ENCODE measurements at regions not wholly inside any gene's neighbourhood (a gene's known extent, or its start where the extent isn't known, plus 50 kb on each side); places are given as distances from the start of the nearest gene placed in this dataset.

DNA sequence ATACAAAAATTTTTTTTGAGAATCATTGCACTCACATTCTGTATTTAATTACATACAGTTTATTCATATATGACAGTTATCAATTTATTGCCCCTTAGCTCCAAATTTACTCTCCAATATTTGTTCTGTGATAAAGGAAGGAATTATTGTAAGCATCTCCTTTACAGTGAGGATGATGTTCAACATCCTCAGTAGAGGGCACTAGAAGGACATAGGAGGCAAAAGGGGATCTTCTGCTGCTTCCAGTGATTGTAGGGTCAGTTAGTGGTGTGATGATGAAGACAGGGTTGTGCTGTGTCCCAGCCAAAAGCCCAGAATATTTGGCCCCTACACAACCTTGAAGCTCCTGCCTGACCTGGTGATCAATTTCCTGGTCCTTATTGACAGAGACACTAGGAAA is 89.9 kb upstream of the DCBLD2 start:
- no peaks in the 10 kb centered on the region for H3K9me3 ChIP-seq (ENCODE audit: control insufficient read depth in 4 of 4, insufficient read depth in 3 of 4, low read length in 3 of 4)
- TF ChIP-seq, protein P1, sequence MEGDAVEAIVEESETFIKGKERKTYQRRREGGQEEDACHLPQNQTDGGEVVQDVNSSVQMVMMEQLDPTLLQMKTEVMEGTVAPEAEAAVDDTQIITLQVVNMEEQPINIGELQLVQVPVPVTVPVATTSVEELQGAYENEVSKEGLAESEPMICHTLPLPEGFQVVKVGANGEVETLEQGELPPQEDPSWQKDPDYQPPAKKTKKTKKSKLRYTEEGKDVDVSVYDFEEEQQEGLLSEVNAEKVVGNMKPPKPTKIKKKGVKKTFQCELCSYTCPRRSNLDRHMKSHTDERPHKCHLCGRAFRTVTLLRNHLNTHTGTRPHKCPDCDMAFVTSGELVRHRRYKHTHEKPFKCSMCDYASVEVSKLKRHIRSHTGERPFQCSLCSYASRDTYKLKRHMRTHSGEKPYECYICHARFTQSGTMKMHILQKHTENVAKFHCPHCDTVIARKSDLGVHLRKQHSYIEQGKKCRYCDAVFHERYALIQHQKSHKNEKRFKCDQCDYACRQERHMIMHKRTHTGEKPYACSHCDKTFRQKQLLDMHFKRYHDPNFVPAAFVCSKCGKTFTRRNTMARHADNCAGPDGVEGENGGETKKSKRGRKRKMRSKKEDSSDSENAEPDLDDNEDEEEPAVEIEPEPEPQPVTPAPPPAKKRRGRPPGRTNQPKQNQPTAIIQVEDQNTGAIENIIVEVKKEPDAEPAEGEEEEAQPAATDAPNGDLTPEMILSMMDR (IDR thresholded peaks at IDR 0.05; ENCODE audit: control extremely low read depth, extremely low read depth): no peak
- no peak overlapping the region for H3K4me3 ChIP-seq

DNA sequence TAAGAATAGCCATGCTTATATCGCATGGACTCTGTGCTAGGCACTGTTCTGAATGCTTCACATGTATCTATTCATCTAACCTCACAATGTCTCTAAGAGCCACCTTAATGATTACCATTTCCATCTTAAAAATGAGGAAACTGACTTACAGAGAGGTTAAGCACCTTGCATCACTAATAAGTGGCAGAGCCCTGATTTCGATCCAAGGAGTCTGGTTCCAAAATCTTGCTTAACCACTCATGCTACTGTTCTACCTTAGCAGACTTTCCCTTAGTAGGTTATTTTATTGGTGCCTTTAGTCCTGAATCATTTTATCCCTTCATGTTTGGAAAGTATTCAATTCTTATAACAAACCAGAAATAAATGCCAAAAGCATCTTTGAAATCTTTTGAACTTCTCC is 89.2 kb upstream of the DCBLD2 start:
- no peak overlapping the region for H3K4me3 ChIP-seq
- DNase-seq (no peak), ATAC-seq (ENCODE audit: insufficient read depth, low FRiP score) (no peak)
- no peaks in the 10 kb centered on the region for H3K36me3 ChIP-seq (ENCODE audit: control insufficient read depth in 4 of 4, insufficient read depth in 4 of 4, low read length in 4 of 4)
- H3K27me3 ChIP-seq (ENCODE audit: control insufficient read depth in 3 of 3, insufficient read depth in 3 of 3, low read length in 2 of 3): no peaks in the 10 kb centered on the region
- 78 to 85% methylated on average over 2 of the region's 2 CpGs for WGBS, 2 donors
- no peaks in the 10 kb centered on the region for H3K9me3 ChIP-seq (ENCODE audit: control insufficient read depth in 4 of 4, insufficient read depth in 3 of 4, low read length in 3 of 4)
- no peak overlapping the region for H3K27ac ChIP-seq (ENCODE audit: low read depth in 1 of 2, low read length in 1 of 2)
- TF ChIP-seq, protein P1 (IDR thresholded peaks at IDR 0.05; ENCODE audit: control extremely low read depth, extremely low read depth): no peak
- peaks cover 0 to 9% (median 2%) of the 10 kb centered on the region in 5 donors for H3K4me1 ChIP-seq (ENCODE audit: control insufficient read depth in 5 of 5, insufficient read depth in 5 of 5, low read length in 5 of 5)
- H3K9ac ChIP-seq (ENCODE audit: insufficient read depth in 1 of 2, low read length in 2 of 2): no peak overlapping the region

More for the DNA sequence above, 89.9 kb upstream of the DCBLD2 start:
- H3K27me3 ChIP-seq (ENCODE audit: control insufficient read depth in 3 of 3, insufficient read depth in 3 of 3, low read length in 2 of 3): no peaks in the 10 kb centered on the region
- ATAC-seq (ENCODE audit: insufficient read depth, low FRiP score): no peak
- H3K27ac ChIP-seq (ENCODE audit: low read depth in 1 of 2, low read length in 1 of 2): no peak overlapping the region
- no peak overlapping the region for H3K9ac ChIP-seq (ENCODE audit: insufficient read depth in 1 of 2, low read length in 2 of 2)
- H3K4me1 ChIP-seq (ENCODE audit: control insufficient read depth in 5 of 5, insufficient read depth in 5 of 5, low read length in 5 of 5): peaks cover 0 to 1% (median 0%) of the 10 kb centered on the region in 5 donors
- H3K36me3 ChIP-seq (ENCODE audit: control insufficient read depth in 4 of 4, insufficient read depth in 4 of 4, low read length in 4 of 4): no peaks in the 10 kb centered on the region
- no peak for DNase-seq

DNA sequence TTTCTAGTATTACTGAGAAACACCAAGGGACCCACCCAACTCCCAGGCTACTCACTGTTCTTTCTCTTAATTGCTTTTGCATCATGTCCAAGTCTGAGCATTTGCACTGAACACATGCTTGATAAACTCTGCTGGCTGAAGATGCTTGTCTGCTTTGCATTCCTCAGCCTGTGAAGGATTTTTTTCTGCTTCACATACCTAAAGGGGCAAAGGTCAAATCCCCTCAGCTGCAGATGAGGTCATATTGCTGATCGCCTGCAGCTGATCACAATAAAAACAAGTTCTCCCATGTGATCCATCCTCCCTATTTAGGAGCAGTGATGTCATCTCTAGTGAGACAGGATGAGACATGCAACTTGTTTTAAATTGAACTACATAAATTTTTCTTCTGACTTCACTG is 84.6 kb upstream of the DCBLD2 start:
- ATAC-seq (ENCODE audit: insufficient read depth, low FRiP score) (peak; percentile 45), DNase-seq (peak; percentile 34 to 55 (median 51))
- H3K4me1 ChIP-seq (ENCODE audit: control insufficient read depth in 5 of 5, insufficient read depth in 5 of 5, low read length in 5 of 5): peaks cover 0 to 12% (median 2%) of the 10 kb centered on the region in 5 donors
- no peaks in the 10 kb centered on the region for H3K9me3 ChIP-seq (ENCODE audit: control insufficient read depth in 4 of 4, insufficient read depth in 3 of 4, low read length in 3 of 4)
- H3K9ac ChIP-seq (ENCODE audit: insufficient read depth in 1 of 2, low read length in 2 of 2): no peak overlapping the region
- WGBS, 2 donors: 30 to 75% methylated on average over 1 of the region's 1 CpG
- peaks cover 0 to 1% (median 0%) of the 10 kb centered on the region in 3 donors for H3K27me3 ChIP-seq (ENCODE audit: control insufficient read depth in 3 of 3, insufficient read depth in 3 of 3, low read length in 2 of 3)
- H3K36me3 ChIP-seq (ENCODE audit: control insufficient read depth in 4 of 4, insufficient read depth in 4 of 4, low read length in 4 of 4): no peaks in the 10 kb centered on the region
- H3K27ac ChIP-seq (ENCODE audit: low read depth in 1 of 2, low read length in 1 of 2): no peak overlapping the region
- TF ChIP-seq, protein P1 (IDR thresholded peaks at IDR 0.05; ENCODE audit: control extremely low read depth, extremely low read depth): no peak
- no peak overlapping the region for H3K4me3 ChIP-seq

DNA sequence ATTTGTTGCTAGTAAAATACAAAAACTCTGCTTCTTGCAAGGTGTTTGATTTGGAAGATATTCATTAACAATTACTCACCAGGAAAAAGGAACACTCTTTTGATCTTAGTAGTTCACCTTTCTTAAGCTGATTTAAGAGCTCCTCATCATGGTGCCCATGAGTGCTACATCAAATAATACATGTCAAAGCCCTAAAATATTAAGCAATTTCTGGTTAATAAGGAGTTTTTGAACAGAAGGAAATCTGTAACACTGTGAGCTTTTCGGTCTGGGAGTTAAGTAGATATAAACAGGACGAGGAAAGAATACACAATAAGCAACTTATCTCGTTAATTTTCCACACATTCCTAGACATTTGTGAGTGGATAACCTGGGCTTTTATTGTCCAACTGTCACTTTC is 83.9 kb upstream of the DCBLD2 start:
- ATAC-seq (ENCODE audit: insufficient read depth, low FRiP score) (peak; percentile 55), DNase-seq (peak in 2 of 3 donors; percentile 20 to 42)
- H3K9me3 ChIP-seq (ENCODE audit: control insufficient read depth in 4 of 4, insufficient read depth in 3 of 4, low read length in 3 of 4): no peaks in the 10 kb centered on the region
- H3K9ac ChIP-seq (ENCODE audit: insufficient read depth in 1 of 2, low read length in 2 of 2): no peak overlapping the region
- H3K27ac ChIP-seq (ENCODE audit: low read depth in 1 of 2, low read length in 1 of 2): no peak overlapping the region
- no peaks in the 10 kb centered on the region for H3K36me3 ChIP-seq (ENCODE audit: control insufficient read depth in 4 of 4, insufficient read depth in 4 of 4, low read length in 4 of 4)
- no peak overlapping the region for H3K4me3 ChIP-seq
- TF ChIP-seq, protein P1 (IDR thresholded peaks at IDR 0.05; ENCODE audit: control extremely low read depth, extremely low read depth): no peak
- 41 to 63% methylated on average over 3 of the region's 3 CpGs for WGBS, 2 donors
- H3K27me3 ChIP-seq (ENCODE audit: control insufficient read depth in 3 of 3, insufficient read depth in 3 of 3, low read length in 2 of 3): peaks cover 0 to 2% (median 0%) of the 10 kb centered on the region in 3 donors
- H3K4me1 ChIP-seq (ENCODE audit: control insufficient read depth in 5 of 5, insufficient read depth in 5 of 5, low read length in 5 of 5): peaks cover 0 to 12% (median 2%) of the 10 kb centered on the region in 5 donors

All from lung (tissue), 11 donors.